Nephron (organoid): ENCODE measurements at regions not wholly inside any gene's neighbourhood (a gene's known extent, or its start where the extent isn't known, plus 50 kb on each side); places are given as distances from the start of the nearest gene placed in this dataset.

Source experiments
- H3K27ac Mint-ChIP-seq, 3 experiments: 2 replicates each; pipeline ENCODE4 v1.8.0; 2020; ENCODE audit warnings: mixed read lengths in 3 of 3, mild to moderate bottlenecking in 2 of 3, moderate library complexity in 1 of 3
- H3K27me3 Mint-ChIP-seq: 2 replicates; pipeline ENCODE4 v1.8.0; 2021; ENCODE audit warnings: low read depth, mild to moderate bottlenecking, moderate library complexity, mixed read lengths
- H3K36me3 Mint-ChIP-seq: 2 replicates; pipeline ENCODE4 v1.8.0; 2020; ENCODE audit warnings: low read depth, mixed read lengths
- H3K4me1 Mint-ChIP-seq: 2 replicates; pipeline ENCODE4 v1.8.0; 2020; ENCODE audit warnings: mixed read lengths
- H3K4me3 Mint-ChIP-seq, 3 experiments: 2 replicates each; pipeline ENCODE4 v1.8.0; 2020; ENCODE audit warnings: mild to moderate bottlenecking in 3 of 3, mixed read lengths in 3 of 3, moderate library complexity in 2 of 3
- H3K9me3 Mint-ChIP-seq: 2 replicates; pipeline ENCODE4 v1.8.0; 2020; ENCODE audit warnings: mixed read lengths
- CTCF ChIP-seq, 3 experiments: fragments of 200-600 bp; sonication (generic); IDR thresholded peaks; one replicate each; pipeline ENCODE4 v1.5.0; 2021; ENCODE audit warnings: antibody characterized with exemption in 3 of 3; ENCODE audit not compliant: unreplicated experiment in 3 of 3

- Mint-ChIP-seq H3K36me3 (no peaks in the 10 kb centered on the region), H3K4me3 (no peak overlapping the region), H3K27ac (no peak overlapping the region), H3K9me3 (no peaks in the 10 kb centered on the region), H3K27me3 (peaks cover 3% of the 10 kb centered on the region), H3K4me1 (peaks cover 9% of the 10 kb centered on the region)
- no peak for TF ChIP-seq CTCF (IDR thresholded peaks at IDR 0.05; ENCODE audit: unreplicated experiment in 3 of 3)
These were observed 248.8 kb upstream of the NEBL start for GRCh38 chr10:21145751-21146435.

GRCh38 chr10:21144047-21144446 is 246.9 kb upstream of the NEBL start:
- no peaks in the 10 kb centered on the region for H3K9me3 Mint-ChIP-seq
- H3K4me1 Mint-ChIP-seq, result peaks cover 5% of the 10 kb centered on the region
- H3K36me3 Mint-ChIP-seq, result no peaks in the 10 kb centered on the region
- H3K27me3 Mint-ChIP-seq, result peaks cover 3% of the 10 kb centered on the region
- H3K27ac Mint-ChIP-seq, result no peak overlapping the region
- no peak overlapping the region for H3K4me3 Mint-ChIP-seq
- no peak for TF ChIP-seq CTCF (IDR thresholded peaks at IDR 0.05; ENCODE audit: unreplicated experiment in 3 of 3)

- Mint-ChIP-seq H3K36me3 (no peaks in the 10 kb centered on the region), H3K27ac (no peak overlapping the region), H3K27me3 (peaks cover 3% of the 10 kb centered on the region), H3K4me1 (peaks cover 15% of the 10 kb centered on the region), H3K4me3 (no peak overlapping the region), H3K9me3 (no peaks in the 10 kb centered on the region)
- TF ChIP-seq CTCF (IDR thresholded peaks at IDR 0.05; ENCODE audit: unreplicated experiment in 3 of 3), result no peak
These were observed 244.9 kb upstream of the NEBL start for GRCh38 chr10:21141946-21142492.

GRCh38 chr10:21138769-21139340 is 241.7 kb upstream of the NEBL start:
- TF ChIP-seq CTCF (IDR thresholded peaks at IDR 0.05; ENCODE audit: unreplicated experiment in 3 of 3), result no peak
- no peaks in the 10 kb centered on the region for H3K36me3 Mint-ChIP-seq
- peak overlapping the region; percentile 4 to 46 (median 41) for H3K27ac Mint-ChIP-seq
- H3K4me3 Mint-ChIP-seq, result no peak overlapping the region
- peaks cover 5% of the 10 kb centered on the region for H3K27me3 Mint-ChIP-seq
- no peaks in the 10 kb centered on the region for H3K9me3 Mint-ChIP-seq
- peaks cover 37% of the 10 kb centered on the region for H3K4me1 Mint-ChIP-seq

- no peak for TF ChIP-seq CTCF (IDR thresholded peaks at IDR 0.05; ENCODE audit: unreplicated experiment in 3 of 3)
- H3K9me3 Mint-ChIP-seq, result no peaks in the 10 kb centered on the region
- peak overlapping the region in 1 of 3 experiments; percentile 7 for H3K4me3 Mint-ChIP-seq
- H3K27ac Mint-ChIP-seq, result peak overlapping the region; percentile 56 to 87 (median 71)
- peaks cover 37% of the 10 kb centered on the region for H3K4me1 Mint-ChIP-seq
- H3K36me3 Mint-ChIP-seq, result no peaks in the 10 kb centered on the region
- peaks cover 5% of the 10 kb centered on the region for H3K27me3 Mint-ChIP-seq
These were observed 238.2 kb upstream of the NEBL start for GRCh38 chr10:21135023-21135931.
